AG10803 (cell line): ENCODE measurements at regions not wholly inside any gene's neighbourhood (a gene's known extent, or its start where the extent isn't known, plus 50 kb on each side); places are given as distances from the start of the nearest gene placed in this dataset.

Experiments
- DNase-seq: peaks from one replicate; pipeline ENCODE4 v3.0.0; 2010; ENCODE audit warnings: low read depth
- H3K4me3 ChIP-seq: 2 replicates; pipeline ENCODE4 v1.5.1; 2011; ENCODE audit warnings: mild to moderate bottlenecking, low read length, control low read depth
- CTCF ChIP-seq: conservative IDR thresholded peaks from 2 replicates; pipeline ENCODE4 v1.5.1; 2011; ENCODE audit warnings: mild to moderate bottlenecking, low read length, control low read depth, inconsistent platforms

- no peak for DNase-seq
- TF ChIP-seq CTCF: no peak
- no peak overlapping the region for H3K4me3 ChIP-seq
Observed at GRCh38 chr2:57372237-57372984, 674.2 kb upstream of the VRK2 start.

GRCh38 chr2:57373530-57373929 is 673.1 kb upstream of the VRK2 start:
- TF ChIP-seq CTCF: no peak
- peak; percentile 76 for DNase-seq
- H3K4me3 ChIP-seq: no peak overlapping the region

GRCh38 chr2:57376985-57377384 is 669.6 kb upstream of the VRK2 start:
- peak; percentile 1 for DNase-seq
- H3K4me3 ChIP-seq: no peak overlapping the region
- TF ChIP-seq CTCF: peak; percentile 32

GRCh38 chr2:57386305-57386704 is 660.3 kb upstream of the VRK2 start:
- H3K4me3 ChIP-seq: no peak overlapping the region
- TF ChIP-seq CTCF: no peak
- no peak for DNase-seq

GRCh38 chr2:57396355-57397098 is 650.1 kb upstream of the VRK2 start:
- no peak for DNase-seq
- H3K4me3 ChIP-seq: no peak overlapping the region
- TF ChIP-seq CTCF: no peak

GRCh38 chr2:57397550-57398360 is 648.9 kb upstream of the VRK2 start:
- no peak overlapping the region for H3K4me3 ChIP-seq
- no peak for DNase-seq
- no peak for TF ChIP-seq CTCF
